Smooth muscle cell (in vitro differentiated cells): ENCODE measurements at regions not wholly inside any gene's neighbourhood (a gene's known extent, or its start where the extent isn't known, plus 50 kb on each side); places are given as distances from the start of the nearest gene placed in this dataset.

Experiments
- DNase-seq: peaks from one replicate; lab custom pipeline; 2025; ENCODE audit not compliant: unreplicated experiment; lab: John Stamatoyannopoulos, UW
- H2AFZ ChIP-seq: fragments of 200-600 bp; sonication (generic); 2 replicates; pipeline ENCODE4 v1.6.0; 2016; ENCODE audit warnings: antibody characterized with exemption, low read depth, mild to moderate bottlenecking
- H3F3A ChIP-seq: fragments of 200-600 bp; sonication (generic); 2 replicates; pipeline ENCODE4 v1.6.0; 2017; ENCODE audit warnings: antibody characterized with exemption, low read depth
- H3K27ac ChIP-seq: fragments of 200-600 bp; sonication (generic); 2 replicates; pipeline ENCODE4 v1.5.1; 2016; ENCODE audit warnings: low read depth, mild to moderate bottlenecking
- H3K27me3 ChIP-seq: fragments of 200-600 bp; sonication (generic); 2 replicates; pipeline ENCODE4 v1.6.1; 2016; ENCODE audit warnings: low read depth, mild to moderate bottlenecking
- H3K36me3 ChIP-seq: fragments of 200-600 bp; sonication (generic); 2 replicates; pipeline ENCODE4 v1.5.1; 2016; ENCODE audit warnings: low read depth
- H3K4me1 ChIP-seq: fragments of 200-600 bp; sonication (generic); 2 replicates; pipeline ENCODE4 v1.5.1; 2016; ENCODE audit warnings: low read depth
- H3K4me2 ChIP-seq: fragments of 200-600 bp; sonication (generic); 2 replicates; pipeline ENCODE4 v1.6.0; 2016; ENCODE audit warnings: mild to moderate bottlenecking
- H3K4me3 ChIP-seq: fragments of 200-600 bp; sonication (generic); 2 replicates; pipeline ENCODE4 v1.5.1; 2016; ENCODE audit warnings: mild to moderate bottlenecking
- H3K79me2 ChIP-seq: fragments of 200-600 bp; sonication (generic); 2 replicates; pipeline ENCODE4 v1.6.0; 2016; ENCODE audit warnings: low read depth, mild to moderate bottlenecking
- H3K9ac ChIP-seq: fragments of 200-600 bp; sonication (generic); 2 replicates; pipeline ENCODE4 v1.6.0; 2016; ENCODE audit warnings: low read depth
- H3K9me3 ChIP-seq: fragments of 200-600 bp; sonication (generic); replicated peaks from 2 replicates; pipeline ENCODE4 v1.5.1; 2016; ENCODE audit warnings: low read depth
- H4K20me1 ChIP-seq: fragments of 200-600 bp; sonication (generic); 2 replicates; pipeline ENCODE4 v1.6.0; 2016; ENCODE audit warnings: low read depth
- CTCF ChIP-seq: fragments of 200-600 bp; sonication (generic); IDR thresholded peaks from 2 replicates; pipeline ENCODE4 v1.5.1; 2017; ENCODE audit warnings: borderline replicate concordance, mild to moderate bottlenecking, antibody characterized with exemption; ENCODE audit not compliant: insufficient read depth, poor library complexity, severe bottlenecking
- WGBS: methylation state at CpG from one replicate; pipeline ENCODE4 v1.1.7; 2016; ENCODE audit warnings: low lambda C conversion rate; 5-methylcytosine and 5-hydroxymethylcytosine counted together

- Histone ChIP-seq H4K20me1 (no peaks in the 10 kb centered on the region), H3K9ac (no peak overlapping the region), H2AFZ (no peak overlapping the region), H3F3A (no peaks in the 10 kb centered on the region), H3K27me3 (peaks cover 6% of the 10 kb centered on the region), H3K4me1 (no peaks in the 10 kb centered on the region), H3K79me2 (no peaks in the 10 kb centered on the region), H3K36me3 (no peaks in the 10 kb centered on the region), H3K27ac (no peak overlapping the region), H3K4me2 (no peak overlapping the region), H3K4me3 (no peak overlapping the region), H3K9me3 (no peaks in the 10 kb centered on the region)
- no peak for TF ChIP-seq CTCF
- WGBS = 94% methylated on average over 3 of the region's 3 CpGs
- DNase-seq = no peak
Observed at GRCh38 chr19:32035626-32036025, 309.8 kb upstream of the ZNF507 start.

- H3K9me3 ChIP-seq = no peaks in the 10 kb centered on the region
- H3K36me3 ChIP-seq = no peaks in the 10 kb centered on the region
- WGBS = 78% methylated on average over 13 of the region's 13 CpGs
- H3K4me1 ChIP-seq = peaks cover 7% of the 10 kb centered on the region
- TF ChIP-seq CTCF = no peak
- no peaks in the 10 kb centered on the region for H4K20me1 ChIP-seq
- no peak overlapping the region for H3K9ac ChIP-seq
- no peak overlapping the region for H3K4me2 ChIP-seq
- H2AFZ ChIP-seq = no peak overlapping the region
- H3F3A ChIP-seq = no peaks in the 10 kb centered on the region
- no peak overlapping the region for H3K27ac ChIP-seq
- no peaks in the 10 kb centered on the region for H3K79me2 ChIP-seq
- no peak for DNase-seq
- H3K4me3 ChIP-seq = no peak overlapping the region
- H3K27me3 ChIP-seq = peaks cover 6% of the 10 kb centered on the region
Observed at GRCh38 chr19:32038021-32038920, 307.1 kb upstream of the ZNF507 start.

- Histone ChIP-seq H3K9me3 (no peaks in the 10 kb centered on the region), H3K9ac (no peak overlapping the region), H3K4me3 (no peak overlapping the region), H3F3A (no peaks in the 10 kb centered on the region), H3K4me1 (peaks cover 7% of the 10 kb centered on the region), H3K27me3 (peaks cover 13% of the 10 kb centered on the region), H4K20me1 (no peaks in the 10 kb centered on the region), H3K27ac (no peak overlapping the region), H3K36me3 (no peaks in the 10 kb centered on the region), H2AFZ (no peak overlapping the region), H3K79me2 (no peaks in the 10 kb centered on the region), H3K4me2 (no peak overlapping the region)
- 56% methylated on average over 6 of the region's 6 CpGs for WGBS
- TF ChIP-seq CTCF = no peak
- no peak for DNase-seq
Observed at GRCh38 chr19:32038961-32039360, 306.4 kb upstream of the ZNF507 start.

- 78% methylated on average over 13 of the region's 13 CpGs for WGBS
- no peak overlapping the region for H3K4me3 ChIP-seq
Observed at GRCh38 chr19:32039440-32039839, 306.0 kb upstream of the ZNF507 start.

More at GRCh38 chr19:32039440-32039839, 306.0 kb upstream of the ZNF507 start:
- H3K27me3 ChIP-seq = peaks cover 16% of the 10 kb centered on the region
- H3K79me2 ChIP-seq = no peaks in the 10 kb centered on the region
- no peak for DNase-seq
- H3K4me1 ChIP-seq = peaks cover 7% of the 10 kb centered on the region
- H3F3A ChIP-seq = no peaks in the 10 kb centered on the region
- no peak overlapping the region for H3K9ac ChIP-seq
- H3K4me2 ChIP-seq = no peak overlapping the region
- H3K9me3 ChIP-seq = no peaks in the 10 kb centered on the region
- H3K36me3 ChIP-seq = no peaks in the 10 kb centered on the region
- no peaks in the 10 kb centered on the region for H4K20me1 ChIP-seq
- no peak overlapping the region for H3K27ac ChIP-seq
- H2AFZ ChIP-seq = no peak overlapping the region
- no peak for TF ChIP-seq CTCF
